Mucosa of descending colon (tissue), 3 donors: ENCODE measurements at regions not wholly inside any gene's neighbourhood (a gene's known extent, or its start where the extent isn't known, plus 50 kb on each side); places are given as distances from the start of the nearest gene placed in this dataset.

Experiments used
- ATAC-seq: fragments of 200-7000 bp; cut with Tn5 transposase; one replicate; pipeline ENCODE4 v1.9.1; 2020; ENCODE audit warnings: mild to moderate bottlenecking, moderate library complexity
- DNase-seq, 3 donors: peaks; one replicate each; pipeline ENCODE4 v3.0.0-alpha.2; 2020
- H3K36me3 ChIP-seq: fragments of 200-600 bp; one replicate; pipeline ENCODE4 v1.8.0; 2021; ENCODE audit warnings: low read depth, mild to moderate bottlenecking
- H3K4me1 ChIP-seq: fragments of 200-600 bp; one replicate; pipeline ENCODE4 v1.8.0; 2021; ENCODE audit warnings: low read depth, mild to moderate bottlenecking
- H3K4me3 ChIP-seq: fragments of 200-600 bp; one replicate; pipeline ENCODE4 v1.8.0; 2021; ENCODE audit warnings: mild to moderate bottlenecking
- H3K9me3 ChIP-seq: fragments of 200-600 bp; one replicate; pipeline ENCODE4 v1.8.0; 2021; ENCODE audit warnings: mild to moderate bottlenecking
- CTCF ChIP-seq: fragments of 200-600 bp; IDR thresholded peaks from one replicate; pipeline ENCODE4 v1.8.0; 2022; ENCODE audit warnings: antibody characterized with exemption, mild to moderate bottlenecking
- intact Hi-C, 2 donors: fragments of 100-400 bp; cut with DNase I in 1 of 2; cut with micrococcal nuclease in 1 of 2; formaldehyde crosslinking; loops; one replicate each; pipeline versions ENCODE4 v1.11.0 to v1.11.1; 2022; cut with DNase I, micrococcal nuclease
- donor health status: DM: no; HTN: no; CAD: no; lungs with moderate emphysema.
- donor health status: DM: no; HTN: no; CAD: no.
- donor health status: DM: no; HTN: yes; CAD: no.

- ATAC-seq (no peak), DNase-seq (no peak)
- Histone ChIP-seq H3K4me1 (no peaks in the 10 kb centered on the region), H3K4me3 (no peak overlapping the region), H3K36me3 (no peaks in the 10 kb centered on the region), H3K9me3 (no peaks in the 10 kb centered on the region)
- no peak for TF ChIP-seq CTCF
- intact Hi-C loops = no loop called here
These were observed 294.2 kb upstream of the FOXF1 start for GRCh38 chr16:86215979-86216585.

DNA sequence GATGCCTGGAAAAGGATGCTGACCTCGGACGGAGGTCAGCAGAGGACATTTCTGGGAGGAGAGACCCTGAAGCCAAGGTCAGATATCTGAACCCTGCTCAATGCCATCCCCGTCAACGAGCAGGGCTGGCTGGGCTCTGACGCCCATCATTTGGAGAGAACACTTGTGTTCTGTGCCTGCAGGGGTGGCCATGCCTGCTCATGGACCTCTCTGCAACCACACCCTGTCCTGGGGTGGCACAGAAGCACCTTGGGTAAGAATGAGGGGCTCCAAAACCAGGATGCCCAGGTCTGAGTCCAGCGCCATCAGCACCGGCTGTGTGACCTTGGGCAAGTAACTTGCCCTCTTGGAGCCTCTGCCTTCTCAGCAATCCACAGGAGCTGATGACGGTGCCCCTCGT is 293.7 kb upstream of the FOXF1 start:
- intact Hi-C loops = no loop called here
- DNase-seq = no peak
- TF ChIP-seq CTCF = no peak
- Histone ChIP-seq H3K4me1 (no peaks in the 10 kb centered on the region), H3K9me3 (no peaks in the 10 kb centered on the region), H3K36me3 (no peaks in the 10 kb centered on the region), H3K4me3 (no peak overlapping the region)
- ATAC-seq = no peak

GRCh38 chr16:86217001-86217890 is 293.1 kb upstream of the FOXF1 start:
- Histone ChIP-seq H3K9me3 (no peaks in the 10 kb centered on the region), H3K36me3 (no peaks in the 10 kb centered on the region), H3K4me1 (no peaks in the 10 kb centered on the region), H3K4me3 (no peak overlapping the region)
- DNase-seq = no peak
- TF ChIP-seq CTCF = no peak
- no peak for ATAC-seq
- intact Hi-C loops = no loop called here

GRCh38 chr16:86217891-86218270 is 292.4 kb upstream of the FOXF1 start:
- DNase-seq = no peak
- Histone ChIP-seq H3K4me1 (no peaks in the 10 kb centered on the region), H3K36me3 (no peaks in the 10 kb centered on the region), H3K4me3 (no peak overlapping the region), H3K9me3 (no peaks in the 10 kb centered on the region)
- no peak for TF ChIP-seq CTCF
- intact Hi-C loops = no loop called here
- ATAC-seq = no peak

- no peak for TF ChIP-seq CTCF
These were observed 291.7 kb upstream of the FOXF1 start for GRCh38 chr16:86218479-86219170.

More at GRCh38 chr16:86218479-86219170, 291.7 kb upstream of the FOXF1 start:
- no peaks in the 10 kb centered on the region for H3K4me1 ChIP-seq
- intact Hi-C loops = no loop called here
- H3K36me3 ChIP-seq = no peaks in the 10 kb centered on the region
- DNase-seq (no peak), ATAC-seq (no peak)
- H3K4me3 ChIP-seq = no peak overlapping the region
- no peaks in the 10 kb centered on the region for H3K9me3 ChIP-seq
